ENCODE measurements at regions not wholly inside any gene's neighbourhood (a gene's known extent, or its start where the extent isn't known, plus 50 kb on each side); places are given as distances from the start of the nearest gene placed in this dataset.

GRCh38 chr6:98352348-98352747 is 482.0 kb upstream of the POU3F2 start:
- no peak for TF ChIP-seq CTCF (IDR thresholded peaks at IDR 0.05)
- no peak for TF ChIP-seq POLR2A (IDR thresholded peaks at IDR 0.05)

All from testis (tissue), 2 donors.